K562 (cell line): ENCODE measurements at regions not wholly inside any gene's neighbourhood (a gene's known extent, or its start where the extent isn't known, plus 50 kb on each side); places are given as distances from the start of the nearest gene placed in this dataset.

Experiments
- ELF1 ChIP-seq: fragments of 200-800 bp; sonication (Bioruptor generic); IDR thresholded peaks from 2 replicates; pipeline ENCODE4 v1.6.1; 2016; ENCODE audit warnings: missing genetic modification characterization, missing compliant biosample characterization
- MYC ChIP-seq, 2 experiments: fragments of 250-450 bp in 1 of 2; sonication (Bioruptor Pico) in 1 of 2; IDR thresholded peaks; 2 replicates each; pipeline versions ENCODE4 v1.5.1 to v1.6.1; 2012 to 2021; ENCODE audit warnings: low read depth in 2 of 2, borderline replicate concordance in 1 of 2, improper control_type of control experiment in 1 of 2, low read length in 1 of 2, mild to moderate bottlenecking in 1 of 2, moderate library complexity in 1 of 2
- NFRKB ChIP-seq: fragments of 450-650 bp; IDR thresholded peaks from 2 replicates; pipeline ENCODE4 v1.6.1; 2016; ENCODE audit warnings: low read depth
- ZNF274 ChIP-seq: IDR thresholded peaks from 2 replicates; pipeline ENCODE4 v1.6.1; 2011; ENCODE audit warnings: low read depth, mild to moderate bottlenecking, low read length, moderate library complexity, borderline replicate concordance
- TF ChIP-seq, protein P1 (sequence below): IDR thresholded peaks from 3 replicates; pipeline ENCODE4 v1.6.1; 2011; ENCODE audit warnings: borderline replicate concordance, mild to moderate bottlenecking, moderate library complexity; ENCODE audit not compliant: insufficient read length; ENCODE audit errors: extremely low read depth
- TF ChIP-seq, protein P2 (sequence below), 3 experiments: IDR thresholded peaks in 2 of 3; conservative IDR thresholded peaks in 1 of 3; 2 replicates each; pipeline ENCODE4 v1.5.1; 2011 to 2012; ENCODE audit warnings: low read length in 3 of 3, mild to moderate bottlenecking in 3 of 3, control low read depth in 2 of 3, improper control_type of control experiment in 1 of 3, inconsistent platforms in 1 of 3, low read depth in 1 of 3, mixed read lengths in 1 of 3, moderate library complexity in 1 of 3; ENCODE audit not compliant: insufficient read depth in 2 of 3

DNA sequence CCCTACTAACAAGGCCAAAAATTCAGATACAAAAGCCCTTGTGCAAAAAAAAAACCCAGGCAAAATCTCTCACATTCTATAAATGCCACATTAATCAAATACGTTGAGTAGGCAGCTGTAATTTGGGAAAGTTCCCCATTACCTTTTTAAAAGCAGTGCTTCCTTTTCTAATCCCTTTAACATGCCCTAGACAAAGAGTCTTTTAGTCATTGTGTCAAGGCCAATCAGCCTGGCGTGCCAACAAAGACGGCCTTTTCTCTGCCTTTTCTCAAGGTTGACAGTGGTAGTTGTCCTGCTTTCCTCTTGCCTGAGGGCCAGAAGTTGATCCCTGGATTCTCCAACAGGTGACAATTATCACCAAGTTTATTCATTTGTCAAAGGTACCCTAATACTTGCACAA lies 62.5 kb upstream of the METAP2 start:
- TF ChIP-seq ELF1 (no peak), NFRKB (no peak), ZNF274 (no peak), MYC (IDR thresholded peaks at IDR 0.05; ENCODE audit: low read depth, low read length) (no peak), MYC (CRISPR knock-in tag; IDR thresholded peaks at IDR 0.05; ENCODE audit: borderline replicate concordance, low read depth) (no peak)
- TF ChIP-seq, protein P1, sequence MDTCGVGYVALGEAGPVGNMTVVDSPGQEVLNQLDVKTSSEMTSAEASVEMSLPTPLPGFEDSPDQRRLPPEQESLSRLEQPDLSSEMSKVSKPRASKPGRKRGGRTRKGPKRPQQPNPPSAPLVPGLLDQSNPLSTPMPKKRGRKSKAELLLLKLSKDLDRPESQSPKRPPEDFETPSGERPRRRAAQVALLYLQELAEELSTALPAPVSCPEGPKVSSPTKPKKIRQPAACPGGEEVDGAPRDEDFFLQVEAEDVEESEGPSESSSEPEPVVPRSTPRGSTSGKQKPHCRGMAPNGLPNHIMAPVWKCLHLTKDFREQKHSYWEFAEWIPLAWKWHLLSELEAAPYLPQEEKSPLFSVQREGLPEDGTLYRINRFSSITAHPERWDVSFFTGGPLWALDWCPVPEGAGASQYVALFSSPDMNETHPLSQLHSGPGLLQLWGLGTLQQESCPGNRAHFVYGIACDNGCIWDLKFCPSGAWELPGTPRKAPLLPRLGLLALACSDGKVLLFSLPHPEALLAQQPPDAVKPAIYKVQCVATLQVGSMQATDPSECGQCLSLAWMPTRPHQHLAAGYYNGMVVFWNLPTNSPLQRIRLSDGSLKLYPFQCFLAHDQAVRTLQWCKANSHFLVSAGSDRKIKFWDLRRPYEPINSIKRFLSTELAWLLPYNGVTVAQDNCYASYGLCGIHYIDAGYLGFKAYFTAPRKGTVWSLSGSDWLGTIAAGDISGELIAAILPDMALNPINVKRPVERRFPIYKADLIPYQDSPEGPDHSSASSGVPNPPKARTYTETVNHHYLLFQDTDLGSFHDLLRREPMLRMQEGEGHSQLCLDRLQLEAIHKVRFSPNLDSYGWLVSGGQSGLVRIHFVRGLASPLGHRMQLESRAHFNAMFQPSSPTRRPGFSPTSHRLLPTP, result no peak
- TF ChIP-seq, protein P2, sequence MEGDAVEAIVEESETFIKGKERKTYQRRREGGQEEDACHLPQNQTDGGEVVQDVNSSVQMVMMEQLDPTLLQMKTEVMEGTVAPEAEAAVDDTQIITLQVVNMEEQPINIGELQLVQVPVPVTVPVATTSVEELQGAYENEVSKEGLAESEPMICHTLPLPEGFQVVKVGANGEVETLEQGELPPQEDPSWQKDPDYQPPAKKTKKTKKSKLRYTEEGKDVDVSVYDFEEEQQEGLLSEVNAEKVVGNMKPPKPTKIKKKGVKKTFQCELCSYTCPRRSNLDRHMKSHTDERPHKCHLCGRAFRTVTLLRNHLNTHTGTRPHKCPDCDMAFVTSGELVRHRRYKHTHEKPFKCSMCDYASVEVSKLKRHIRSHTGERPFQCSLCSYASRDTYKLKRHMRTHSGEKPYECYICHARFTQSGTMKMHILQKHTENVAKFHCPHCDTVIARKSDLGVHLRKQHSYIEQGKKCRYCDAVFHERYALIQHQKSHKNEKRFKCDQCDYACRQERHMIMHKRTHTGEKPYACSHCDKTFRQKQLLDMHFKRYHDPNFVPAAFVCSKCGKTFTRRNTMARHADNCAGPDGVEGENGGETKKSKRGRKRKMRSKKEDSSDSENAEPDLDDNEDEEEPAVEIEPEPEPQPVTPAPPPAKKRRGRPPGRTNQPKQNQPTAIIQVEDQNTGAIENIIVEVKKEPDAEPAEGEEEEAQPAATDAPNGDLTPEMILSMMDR (IDR thresholded peaks at IDR 0.05 in 2 of 3, conservative IDR thresholded peaks at IDR 0.05 in 1 of 3; ENCODE audit: insufficient read depth in 2 of 3, low read depth in 1 of 3, low read length in 3 of 3), result no peak
